ENCODE measurements at regions not wholly inside any gene's neighbourhood (a gene's known extent, or its start where the extent isn't known, plus 50 kb on each side); places are given as distances from the start of the nearest gene placed in this dataset.
A peak's percentile ranks its signal among the peaks of the same experiment; 100 is the strongest.
"Not testable (repeated sequence)": the region's sequence is repeated elsewhere in the genome, so short reads cannot be mapped to it uniquely, and the experiment has no call there.

DNA sequence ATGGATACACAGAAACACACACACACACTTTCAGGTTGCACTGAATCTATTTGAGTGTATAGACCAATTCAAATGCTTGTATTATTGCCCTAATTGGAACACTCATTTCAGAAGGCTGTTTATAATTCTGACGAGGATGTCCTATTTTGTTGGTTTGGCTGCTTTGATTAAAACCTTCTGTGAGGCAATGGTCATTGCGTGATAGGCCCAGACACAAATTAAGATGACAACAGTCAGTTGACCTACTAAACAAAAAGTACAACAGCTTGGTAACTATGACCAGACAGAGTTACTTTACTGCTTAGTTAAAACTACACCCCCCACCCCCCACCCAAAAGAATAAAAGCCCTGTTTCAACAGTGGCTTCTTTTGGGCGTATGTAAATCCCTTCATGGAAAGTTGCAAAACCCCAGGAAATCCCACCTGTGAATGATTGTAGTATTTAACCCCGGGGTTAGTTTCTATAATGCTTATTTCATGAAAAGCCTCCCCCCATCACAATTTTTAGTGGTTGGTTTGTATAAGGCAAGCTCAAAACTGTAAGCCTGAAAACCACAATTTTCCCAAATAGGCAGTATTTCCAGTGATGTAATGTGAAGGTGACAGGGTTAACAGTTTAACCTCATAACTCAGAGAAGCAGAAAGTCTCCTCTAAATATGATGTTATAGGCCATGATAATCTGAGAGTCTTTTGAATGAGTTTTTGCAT lies 340.8 kb downstream of the FGF10 start:
- H3K27ac ChIP-seq: no peak overlapping the region
- no peak for TF ChIP-seq ZFX (IDR thresholded peaks at IDR 0.05; ENCODE audit: borderline replicate concordance)
- TF ChIP-seq, protein P1, sequence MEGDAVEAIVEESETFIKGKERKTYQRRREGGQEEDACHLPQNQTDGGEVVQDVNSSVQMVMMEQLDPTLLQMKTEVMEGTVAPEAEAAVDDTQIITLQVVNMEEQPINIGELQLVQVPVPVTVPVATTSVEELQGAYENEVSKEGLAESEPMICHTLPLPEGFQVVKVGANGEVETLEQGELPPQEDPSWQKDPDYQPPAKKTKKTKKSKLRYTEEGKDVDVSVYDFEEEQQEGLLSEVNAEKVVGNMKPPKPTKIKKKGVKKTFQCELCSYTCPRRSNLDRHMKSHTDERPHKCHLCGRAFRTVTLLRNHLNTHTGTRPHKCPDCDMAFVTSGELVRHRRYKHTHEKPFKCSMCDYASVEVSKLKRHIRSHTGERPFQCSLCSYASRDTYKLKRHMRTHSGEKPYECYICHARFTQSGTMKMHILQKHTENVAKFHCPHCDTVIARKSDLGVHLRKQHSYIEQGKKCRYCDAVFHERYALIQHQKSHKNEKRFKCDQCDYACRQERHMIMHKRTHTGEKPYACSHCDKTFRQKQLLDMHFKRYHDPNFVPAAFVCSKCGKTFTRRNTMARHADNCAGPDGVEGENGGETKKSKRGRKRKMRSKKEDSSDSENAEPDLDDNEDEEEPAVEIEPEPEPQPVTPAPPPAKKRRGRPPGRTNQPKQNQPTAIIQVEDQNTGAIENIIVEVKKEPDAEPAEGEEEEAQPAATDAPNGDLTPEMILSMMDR (IDR thresholded peaks at IDR 0.05): no peak

DNA sequence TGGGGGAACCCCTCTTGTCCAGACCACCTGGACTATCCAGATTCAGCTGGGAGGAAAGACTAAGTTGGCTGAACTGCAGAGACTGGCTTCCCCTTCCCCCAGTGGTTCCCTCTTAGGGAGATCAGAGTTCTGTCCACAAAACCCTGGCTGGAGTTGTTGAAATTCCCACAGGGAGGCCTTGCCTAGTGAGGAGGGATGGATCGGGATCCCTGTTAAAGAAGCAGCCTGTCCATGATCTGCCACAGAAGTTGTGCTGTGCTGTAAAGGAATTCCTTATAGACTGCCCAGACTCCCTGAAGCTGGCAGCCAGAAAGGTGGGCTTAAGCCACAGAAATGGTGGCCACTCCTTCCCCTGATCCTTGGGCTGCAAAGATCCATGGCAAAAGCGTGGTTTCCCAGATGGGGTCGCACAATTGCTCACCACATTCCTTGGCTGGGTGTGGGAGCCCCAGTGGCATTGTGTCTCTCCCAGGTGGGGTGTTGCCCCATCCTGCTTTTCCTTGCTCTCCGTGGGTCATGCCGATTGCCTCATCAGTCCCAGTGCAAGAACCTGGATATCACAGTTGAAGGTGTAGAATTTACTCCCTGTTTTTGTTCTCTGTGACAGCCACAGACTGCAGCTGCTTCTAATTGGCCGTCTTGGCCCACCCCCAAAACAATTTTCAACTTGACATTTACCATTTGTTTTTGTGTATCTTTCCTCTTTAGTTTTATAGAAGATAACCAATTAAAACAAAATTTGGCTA lies 342.4 kb downstream of the FGF10 start:
- no peak for TF ChIP-seq ZFX (IDR thresholded peaks at IDR 0.05; ENCODE audit: borderline replicate concordance)
- TF ChIP-seq, protein P1 (IDR thresholded peaks at IDR 0.05): no peak

DNA sequence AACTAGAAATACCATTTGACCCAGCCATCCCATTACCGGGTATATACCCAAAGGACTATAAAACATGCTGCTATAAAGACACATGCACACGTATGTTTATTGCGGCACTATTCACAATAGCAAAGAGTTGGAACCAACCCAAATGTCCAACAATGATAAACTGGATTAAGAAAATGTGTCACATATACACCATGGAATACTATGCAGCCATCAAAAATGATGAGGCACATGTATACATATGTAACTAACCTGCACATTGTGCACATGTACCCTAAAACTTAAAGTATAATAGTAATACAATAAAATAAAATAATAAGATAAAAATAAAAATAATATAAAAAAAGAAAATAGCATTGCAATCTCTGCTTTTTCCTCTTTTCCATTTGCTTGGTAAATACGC lies 344.7 kb downstream of the FGF10 start:
- H3K27ac ChIP-seq: not testable (repeated sequence)

More for the DNA sequence above, 342.4 kb downstream of the FGF10 start:
- no peak overlapping the region for H3K27ac ChIP-seq

DNA sequence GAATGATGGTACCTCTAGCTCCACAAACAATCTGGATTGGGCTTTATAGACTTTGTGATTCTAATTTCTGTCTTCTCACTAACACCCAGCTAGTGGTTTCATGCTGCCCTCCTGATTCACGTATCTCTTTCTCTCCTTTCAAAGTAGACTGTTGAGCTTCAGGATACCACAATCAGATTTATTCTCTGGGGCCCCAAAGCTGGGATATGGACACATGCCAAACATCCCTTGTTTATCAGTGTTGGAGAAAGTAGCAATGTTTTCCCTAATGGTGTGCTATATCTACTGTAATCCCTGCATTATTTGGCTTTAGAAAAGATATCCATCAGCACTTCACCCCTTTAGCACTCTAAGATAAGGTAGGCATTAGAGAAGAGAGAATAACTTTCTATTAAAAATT lies 361.0 kb downstream of the FGF10 start:
- no peak overlapping the region for H3K27ac ChIP-seq
- no peak for TF ChIP-seq ZFX (IDR thresholded peaks at IDR 0.05; ENCODE audit: borderline replicate concordance)
- TF ChIP-seq, protein P1 (IDR thresholded peaks at IDR 0.05): no peak

DNA sequence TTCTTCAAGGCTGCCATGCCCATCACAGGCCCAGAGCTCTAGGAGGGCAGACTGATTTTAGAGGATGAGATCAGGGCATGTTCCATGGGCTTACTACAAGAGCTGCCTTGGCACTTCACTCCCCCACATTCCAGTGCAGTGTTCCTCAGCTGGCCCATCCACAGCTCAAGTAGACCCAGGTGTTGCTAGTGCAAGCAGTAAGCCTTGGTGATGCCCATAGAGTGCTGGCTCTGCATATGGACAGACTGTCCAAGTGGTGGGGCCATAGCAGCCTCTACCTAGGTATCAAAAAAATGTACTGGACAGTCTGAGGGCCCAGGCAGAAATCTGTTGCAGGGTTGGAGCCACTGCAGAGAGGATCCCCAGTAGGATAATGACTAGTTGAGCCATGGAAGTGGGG lies 366.6 kb downstream of the FGF10 start:
- TF ChIP-seq, protein P1 (IDR thresholded peaks at IDR 0.05): no peak
- no peak for TF ChIP-seq ZFX (IDR thresholded peaks at IDR 0.05; ENCODE audit: borderline replicate concordance)
- no peak overlapping the region for H3K27ac ChIP-seq

DNA sequence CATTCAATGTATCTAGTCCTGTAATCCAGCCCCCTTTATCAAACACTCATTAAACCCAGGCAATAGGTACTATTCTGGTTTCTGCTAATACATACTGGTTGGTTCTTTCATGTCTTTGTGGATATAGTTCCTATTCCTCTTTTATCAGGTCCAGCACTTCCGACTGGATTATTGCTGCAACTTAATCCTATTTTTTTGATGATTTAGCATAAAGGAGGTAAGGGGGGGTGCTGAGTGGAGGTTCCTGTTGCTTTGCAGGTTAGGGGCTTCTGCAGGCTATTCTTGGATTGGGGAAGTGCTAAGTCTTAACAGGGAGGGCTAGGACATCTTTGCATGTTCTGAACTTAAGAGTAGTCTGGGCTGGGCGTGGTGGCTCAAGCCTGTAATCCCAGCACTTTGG lies 377.7 kb downstream of the FGF10 start:
- TF ChIP-seq ZFX (IDR thresholded peaks at IDR 0.05; ENCODE audit: borderline replicate concordance): no peak
- TF ChIP-seq, protein P1 (IDR thresholded peaks at IDR 0.05): no peak
- no peak overlapping the region for H3K27ac ChIP-seq

DNA sequence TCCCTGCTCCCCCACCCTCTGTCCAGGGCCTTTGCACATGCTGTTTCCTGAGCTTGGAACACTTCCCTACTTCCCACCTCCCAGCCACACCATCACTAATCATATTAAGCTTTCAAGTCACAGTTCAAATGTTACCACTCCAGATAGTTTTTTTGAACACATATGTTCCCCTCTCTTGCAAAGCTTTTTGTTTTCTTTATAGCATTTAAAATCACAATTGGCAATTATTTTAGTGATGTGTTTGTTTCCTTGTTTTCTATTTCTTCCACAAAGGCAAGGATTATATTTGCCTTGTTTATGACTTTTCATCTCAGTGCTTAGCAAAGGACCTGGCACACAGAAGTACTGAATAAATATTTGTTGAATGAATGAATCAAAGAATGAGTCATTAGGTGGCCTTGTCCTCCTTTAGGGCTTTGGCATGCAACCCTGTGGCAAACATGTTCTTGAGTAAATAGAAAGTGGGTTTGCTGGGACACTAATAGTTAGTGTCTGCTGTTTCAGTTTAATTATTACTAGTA lies 386.8 kb downstream of the FGF10 start:
- TF ChIP-seq, protein P1 (IDR thresholded peaks at IDR 0.05): no peak
- TF ChIP-seq ZFX (IDR thresholded peaks at IDR 0.05; ENCODE audit: borderline replicate concordance): no peak
- peak overlapping the region; percentile 78 for H3K27ac ChIP-seq

All from 22Rv1 (cell line).